Body of pancreas (tissue), 4 donors: ENCODE measurements at regions not wholly inside any gene's neighbourhood (a gene's known extent, or its start where the extent isn't known, plus 50 kb on each side); places are given as distances from the start of the nearest gene placed in this dataset.

Experiments used
- ATAC-seq: fragments of 150-250 bp; one replicate; pipeline ENCODE4 v1.9.1; 2016
- DNase-seq, 4 donors: peaks; one replicate each; pipeline ENCODE4 v3.0.0-alpha.2; 2019
- H3K27ac ChIP-seq, 4 donors: fragments of 200-600 bp; sonication (generic); 1 replicate in 3 of 4; 2 replicates in 1 of 4; pipeline versions ENCODE4 v1.5.1 to v1.6.1; 2016 to 2019; ENCODE audit warnings: mild to moderate bottlenecking in 1 of 4, mixed read lengths in 1 of 4, moderate library complexity in 1 of 4
- H3K27me3 ChIP-seq, 2 donors: fragments of 200-600 bp; sonication (generic); one replicate each; pipeline ENCODE4 v1.6.0; 2016; ENCODE audit warnings: mild to moderate bottlenecking in 1 of 2
- H3K36me3 ChIP-seq, 2 donors: fragments of 200-600 bp; sonication (generic); replicated peaks in 1 of 2; 2 replicates each; pipeline ENCODE4 v1.5.1; 2016; ENCODE audit warnings: low read depth in 2 of 2; ENCODE audit not compliant: insufficient read depth in 1 of 2
- H3K4me1 ChIP-seq: fragments of 200-600 bp; sonication (generic); one replicate; pipeline ENCODE4 v1.6.0; 2016
- H3K4me3 ChIP-seq, 2 donors: fragments of 200-600 bp; sonication (generic); 1 replicate in 1 of 2; 2 replicates in 1 of 2; pipeline ENCODE4 v1.5.1; 2016 to 2019
- H3K9me3 ChIP-seq, 3 donors: fragments of 200-600 bp; sonication (generic); 1 replicate in 2 of 3; 2 replicates in 1 of 3; pipeline ENCODE4 v1.5.1; 2016
- POLR2A ChIP-seq, 3 donors: fragments of 450-650 bp; IDR thresholded peaks; one replicate each; pipeline ENCODE4 v1.6.1; 2016; ENCODE audit warnings: antibody characterized with exemption in 3 of 3, mild to moderate bottlenecking in 2 of 3
- WGBS, 2 donors: methylation state at CpG; one replicate each; pipeline ENCODE4 v1.1.5; 2017; 5-methylcytosine and 5-hydroxymethylcytosine counted together
- intact Hi-C: fragments of 100-400 bp; cut with DNase I; formaldehyde crosslinking; loops from one replicate; pipeline ENCODE4 v1.15.1; 2023
- TF ChIP-seq, protein P1 (sequence below), 7 experiments: fragments of 450-650 bp in 4 of 7; fragments of 200-600 bp in 3 of 7; sonication (generic) in 3 of 7; IDR thresholded peaks; one replicate each; pipeline ENCODE4 v1.5.1; 2016 to 2019; ENCODE audit warnings: antibody characterized with exemption in 7 of 7

DNA sequence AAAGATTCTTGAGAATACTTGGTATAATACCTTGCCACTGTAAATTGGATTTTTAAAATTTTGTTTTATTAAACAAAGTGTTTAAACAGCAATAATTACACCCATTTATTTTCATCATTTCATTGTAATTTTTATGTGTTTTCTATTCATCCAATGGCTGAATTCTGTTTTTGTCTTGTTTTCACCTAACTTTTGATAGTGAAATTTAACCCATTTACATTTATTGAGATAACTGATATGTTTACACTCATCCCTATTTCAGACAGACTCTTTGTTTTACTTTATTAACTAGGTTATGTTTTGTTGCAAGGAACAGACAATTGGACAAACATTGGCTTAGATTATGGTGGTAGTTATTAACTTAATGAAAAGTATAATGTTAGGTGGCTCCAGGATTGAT, 113.1 kb upstream of the REG3A start:
- TF ChIP-seq, protein P1, sequence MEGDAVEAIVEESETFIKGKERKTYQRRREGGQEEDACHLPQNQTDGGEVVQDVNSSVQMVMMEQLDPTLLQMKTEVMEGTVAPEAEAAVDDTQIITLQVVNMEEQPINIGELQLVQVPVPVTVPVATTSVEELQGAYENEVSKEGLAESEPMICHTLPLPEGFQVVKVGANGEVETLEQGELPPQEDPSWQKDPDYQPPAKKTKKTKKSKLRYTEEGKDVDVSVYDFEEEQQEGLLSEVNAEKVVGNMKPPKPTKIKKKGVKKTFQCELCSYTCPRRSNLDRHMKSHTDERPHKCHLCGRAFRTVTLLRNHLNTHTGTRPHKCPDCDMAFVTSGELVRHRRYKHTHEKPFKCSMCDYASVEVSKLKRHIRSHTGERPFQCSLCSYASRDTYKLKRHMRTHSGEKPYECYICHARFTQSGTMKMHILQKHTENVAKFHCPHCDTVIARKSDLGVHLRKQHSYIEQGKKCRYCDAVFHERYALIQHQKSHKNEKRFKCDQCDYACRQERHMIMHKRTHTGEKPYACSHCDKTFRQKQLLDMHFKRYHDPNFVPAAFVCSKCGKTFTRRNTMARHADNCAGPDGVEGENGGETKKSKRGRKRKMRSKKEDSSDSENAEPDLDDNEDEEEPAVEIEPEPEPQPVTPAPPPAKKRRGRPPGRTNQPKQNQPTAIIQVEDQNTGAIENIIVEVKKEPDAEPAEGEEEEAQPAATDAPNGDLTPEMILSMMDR (IDR thresholded peaks at IDR 0.05) = no peak
- no peak for TF ChIP-seq POLR2A (IDR thresholded peaks at IDR 0.05)
- Histone ChIP-seq H3K27me3 (no peaks in the 10 kb centered on the region), H3K36me3 (no peaks in the 10 kb centered on the region), H3K4me3 (no peak overlapping the region), H3K27ac (no peak overlapping the region), H3K9me3 (peaks cover 0 to 8% (median 0%) of the 10 kb centered on the region in 3 donors), H3K4me1 (no peaks in the 10 kb centered on the region)
- intact Hi-C loops = no loop called here
- DNase-seq (no peak), ATAC-seq (no peak)

DNA sequence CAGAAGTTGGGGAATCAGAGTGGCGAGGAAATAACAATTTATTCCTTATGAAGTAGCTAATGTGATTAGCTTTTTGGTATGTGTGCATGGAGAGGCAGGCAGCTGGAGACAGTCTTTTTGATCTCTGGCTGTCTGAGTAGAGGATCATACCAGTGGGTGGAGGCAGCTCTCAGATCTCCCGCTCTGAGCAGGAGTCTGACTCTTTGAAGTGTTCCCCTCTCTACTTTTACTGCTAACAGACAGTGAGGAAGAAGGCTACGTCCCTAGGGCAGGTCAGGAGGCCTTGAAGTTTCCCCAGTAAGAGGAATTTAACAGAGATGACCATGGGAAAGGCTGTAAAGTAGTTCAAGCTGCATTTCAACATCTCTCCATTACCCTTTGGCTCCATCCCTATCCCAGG, 111.9 kb upstream of the REG3A start:
- TF ChIP-seq, protein P1 (IDR thresholded peaks at IDR 0.05) = no peak
- no peak for TF ChIP-seq POLR2A (IDR thresholded peaks at IDR 0.05)
- peaks cover 0 to 8% (median 0%) of the 10 kb centered on the region in 3 donors for H3K9me3 ChIP-seq
- DNase-seq = no peak
- no peaks in the 10 kb centered on the region for H3K4me1 ChIP-seq
- H3K36me3 ChIP-seq = no peaks in the 10 kb centered on the region
- no peaks in the 10 kb centered on the region for H3K27me3 ChIP-seq
- intact Hi-C loops = no loop called here
- WGBS, 2 donors = 50% methylated on average over 3 of the region's 3 CpGs
- ATAC-seq = no peak
- H3K27ac ChIP-seq = no peak overlapping the region
- H3K4me3 ChIP-seq = no peak overlapping the region

DNA sequence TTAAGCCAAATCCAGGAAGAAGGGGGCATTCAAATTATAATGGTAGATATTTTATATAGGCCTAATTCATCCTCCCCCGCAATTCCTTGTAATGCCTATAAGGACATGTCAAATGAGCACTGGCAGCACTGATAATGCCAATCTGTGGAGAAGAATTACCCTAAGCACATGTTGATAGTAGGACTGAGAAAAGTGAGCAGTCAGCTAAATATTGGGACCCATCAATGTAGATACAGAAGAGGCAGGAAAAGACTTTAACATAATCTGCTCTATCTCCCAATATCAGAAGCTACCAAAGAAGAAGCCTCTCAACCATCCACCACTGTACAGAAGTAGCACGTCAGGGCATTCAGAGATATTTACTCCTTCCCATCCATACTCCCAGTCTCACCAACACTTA, 101.3 kb upstream of the REG3A start:
- intact Hi-C loops = no loop called here

DNA sequence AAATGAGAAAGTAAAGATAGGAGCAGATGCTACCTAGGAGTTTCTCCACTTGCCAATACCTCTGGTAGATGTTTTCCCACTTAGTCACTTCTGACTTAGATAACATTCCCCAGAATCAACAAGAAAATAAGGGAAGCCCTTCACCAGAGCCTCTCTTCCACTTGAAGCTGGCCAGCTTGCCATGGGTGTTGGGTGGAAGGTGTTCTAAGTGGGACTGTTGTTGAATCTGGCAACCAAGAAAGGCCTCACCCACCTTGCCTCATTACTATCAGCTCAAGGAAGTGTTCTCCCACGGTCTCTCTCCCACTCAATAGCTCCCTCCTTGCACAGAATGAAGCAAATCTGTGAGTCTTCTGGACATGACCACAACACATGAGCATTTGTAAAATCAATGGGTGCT, 100.4 kb upstream of the REG3A start:
- ATAC-seq (no peak), DNase-seq (no peak)
- Histone ChIP-seq H3K27me3 (no peaks in the 10 kb centered on the region), H3K27ac (no peak overlapping the region), H3K4me3 (no peak overlapping the region), H3K36me3 (no peaks in the 10 kb centered on the region), H3K9me3 (no peaks in the 10 kb centered on the region), H3K4me1 (no peaks in the 10 kb centered on the region)
- 50 to 79% methylated on average over 1 of the region's 1 CpG for WGBS, 2 donors
- TF ChIP-seq, protein P1 (IDR thresholded peaks at IDR 0.05) = no peak
- no peak for TF ChIP-seq POLR2A (IDR thresholded peaks at IDR 0.05)
- intact Hi-C loops = no loop called here

More for the DNA sequence above, 101.3 kb upstream of the REG3A start:
- no peak overlapping the region for H3K27ac ChIP-seq
- no peaks in the 10 kb centered on the region for H3K4me1 ChIP-seq
- no peak for DNase-seq
- 83 to 93% methylated on average over 2 of the region's 2 CpGs for WGBS, 2 donors
- no peaks in the 10 kb centered on the region for H3K27me3 ChIP-seq
- H3K4me3 ChIP-seq = no peak overlapping the region
- H3K36me3 ChIP-seq = no peaks in the 10 kb centered on the region
- TF ChIP-seq, protein P1 (IDR thresholded peaks at IDR 0.05) = no peak
- TF ChIP-seq POLR2A (IDR thresholded peaks at IDR 0.05) = no peak
- H3K9me3 ChIP-seq = no peaks in the 10 kb centered on the region
- no peak for ATAC-seq

DNA sequence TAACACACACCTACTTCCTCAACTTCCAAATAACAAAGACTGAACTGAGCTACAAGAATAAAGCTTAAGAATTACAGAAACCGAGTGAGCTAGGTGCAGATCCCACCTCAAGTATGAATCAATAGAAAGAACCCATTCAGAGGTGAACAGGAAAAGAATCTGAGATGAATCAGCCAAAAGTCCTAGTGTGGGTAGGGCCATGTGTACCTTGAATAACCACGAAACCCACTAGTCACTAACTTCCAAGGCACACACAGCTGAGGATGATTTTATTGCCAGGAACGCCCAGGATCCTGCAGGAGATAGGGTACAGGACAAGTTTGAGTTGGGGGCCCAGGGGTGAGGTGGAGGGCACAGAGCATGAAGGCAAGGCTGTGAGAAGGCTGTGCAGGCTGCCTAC, 99.7 kb upstream of the REG3A start:
- ATAC-seq = no peak
- no peak overlapping the region for H3K27ac ChIP-seq
- no peaks in the 10 kb centered on the region for H3K36me3 ChIP-seq
- intact Hi-C loops = no loop called here
- WGBS, 2 donors = 67 to 78% methylated on average over 3 of the region's 3 CpGs
- H3K4me1 ChIP-seq = no peaks in the 10 kb centered on the region
- H3K4me3 ChIP-seq = no peak overlapping the region
- no peaks in the 10 kb centered on the region for H3K27me3 ChIP-seq
- DNase-seq = no peak
- H3K9me3 ChIP-seq = no peaks in the 10 kb centered on the region
- TF ChIP-seq, protein P1 (IDR thresholded peaks at IDR 0.05) = no peak
- TF ChIP-seq POLR2A (IDR thresholded peaks at IDR 0.05) = no peak
